GM23338 (cell line): ENCODE measurements at regions not wholly inside any gene's neighbourhood (a gene's known extent, or its start where the extent isn't known, plus 50 kb on each side); places are given as distances from the start of the nearest gene placed in this dataset.

Source experiments
- ATAC-seq: fragments of 200-7000 bp; cut with Tn5 transposase; 3 replicates; pipeline ENCODE4 v1.9.1; 2020
- DNase-seq: peaks from one replicate; pipeline ENCODE4 v3.0.0-alpha.2; 2015; ENCODE audit warnings: low spot score
- H2AFZ ChIP-seq: fragments of 200-600 bp; sonication (generic); 2 replicates; pipeline ENCODE4 v1.8.0; 2016; ENCODE audit warnings: antibody characterized with exemption, mild to moderate bottlenecking, moderate library complexity
- H3F3A ChIP-seq: fragments of 200-600 bp; sonication (generic); replicated peaks from 2 replicates; pipeline ENCODE4 v1.8.0; 2017; ENCODE audit warnings: antibody characterized with exemption, mixed run types, low read depth
- H3K27ac ChIP-seq: fragments of 200-600 bp; sonication (generic); 2 replicates; pipeline ENCODE4 v1.6.1; 2016; ENCODE audit warnings: low read depth
- H3K27me3 ChIP-seq: fragments of 200-600 bp; sonication (generic); 2 replicates; pipeline ENCODE4 v1.8.0; 2016; ENCODE audit warnings: mild to moderate bottlenecking, mixed run types, moderate library complexity; ENCODE audit not compliant: insufficient read depth
- H3K36me3 ChIP-seq: fragments of 200-600 bp; sonication (generic); 2 replicates; pipeline ENCODE4 v1.8.0; 2016; ENCODE audit warnings: mild to moderate bottlenecking; ENCODE audit not compliant: insufficient read depth
- H3K4me1 ChIP-seq: fragments of 200-600 bp; sonication (generic); 2 replicates; pipeline ENCODE4 v1.8.0; 2016; ENCODE audit warnings: mild to moderate bottlenecking, moderate library complexity; ENCODE audit not compliant: insufficient read depth
- H3K4me2 ChIP-seq: fragments of 200-600 bp; sonication (generic); 2 replicates; pipeline ENCODE4 v1.7.1; 2017; ENCODE audit warnings: mixed run types
- H3K4me3 ChIP-seq: fragments of 200-600 bp; sonication (generic); 2 replicates; pipeline ENCODE4 v1.6.1; 2016; ENCODE audit warnings: mixed run types
- H3K79me2 ChIP-seq: fragments of 200-600 bp; sonication (generic); replicated peaks from 2 replicates; pipeline ENCODE4 v1.8.0; 2017; ENCODE audit warnings: mild to moderate bottlenecking; ENCODE audit not compliant: insufficient read depth
- H3K9me2 ChIP-seq: fragments of 200-600 bp; sonication (generic); 2 replicates; pipeline ENCODE4 v1.8.0; 2017; ENCODE audit not compliant: insufficient read depth
- H4K20me1 ChIP-seq: fragments of 200-600 bp; sonication (generic); replicated peaks from 2 replicates; pipeline ENCODE4 v1.8.0; 2017; ENCODE audit warnings: mild to moderate bottlenecking; ENCODE audit not compliant: insufficient read depth
- H3K27ac Mint-ChIP-seq: 2 replicates; pipeline ENCODE4 v1.8.0; 2020; ENCODE audit warnings: inconsistent platforms, mild to moderate bottlenecking, moderate library complexity, mixed read lengths
- H3K27me3 Mint-ChIP-seq: 3 replicates; pipeline ENCODE4 v1.8.0; 2022; ENCODE audit warnings: low read depth, mild to moderate bottlenecking, moderate library complexity, mixed read lengths, inconsistent platforms; ENCODE audit not compliant: insufficient read depth, poor library complexity
- H3K36me3 Mint-ChIP-seq: 3 replicates; pipeline ENCODE4 v1.8.0; 2021; ENCODE audit warnings: low read depth, mild to moderate bottlenecking, inconsistent platforms, moderate library complexity, mixed read lengths
- H3K4me1 Mint-ChIP-seq: 3 replicates; pipeline ENCODE4 v1.8.0; 2020; ENCODE audit warnings: mild to moderate bottlenecking, inconsistent platforms, mixed read lengths
- H3K4me3 Mint-ChIP-seq: 3 replicates; pipeline ENCODE4 v1.8.0; 2021; ENCODE audit warnings: moderate library complexity, mild to moderate bottlenecking, inconsistent platforms, mixed read lengths
- H3K9me3 Mint-ChIP-seq: 3 replicates; pipeline ENCODE4 v1.8.0; 2020; ENCODE audit warnings: moderate library complexity, mild to moderate bottlenecking, inconsistent platforms, mixed read lengths
- CREB1 ChIP-seq: fragments of 250-450 bp; sonication (Bioruptor Pico); IDR thresholded peaks from 2 replicates; pipeline ENCODE4 v1.5.0; 2020; ENCODE audit warnings: low read depth, mild to moderate bottlenecking, moderate library complexity
- EZH2 ChIP-seq: fragments of 200-600 bp; sonication (generic); IDR thresholded peaks from one replicate; pipeline ENCODE4 v1.8.0; 2017; ENCODE audit warnings: antibody characterized with exemption, mild to moderate bottlenecking, low read depth; ENCODE audit not compliant: unreplicated experiment
- EZH2phosphoT487 ChIP-seq: fragments of 200-600 bp; sonication (generic); IDR thresholded peaks from one replicate; pipeline ENCODE4 v1.8.1; 2018; ENCODE audit warnings: antibody characterized with exemption; ENCODE audit not compliant: unreplicated experiment
- JUNB ChIP-seq: IDR thresholded peaks from one replicate; pipeline ENCODE4 v1.6.1; 2016; ENCODE audit warnings: antibody characterized with exemption; ENCODE audit not compliant: unreplicated experiment
- NANOG ChIP-seq: IDR thresholded peaks from 2 replicates; pipeline ENCODE4 v1.6.1; 2016; ENCODE audit warnings: antibody characterized with exemption, borderline replicate concordance
- POLR2AphosphoS5 ChIP-seq: IDR thresholded peaks from 2 replicates; pipeline ENCODE4 v1.6.1; 2016; ENCODE audit warnings: antibody characterized with exemption, low read depth
- ZNF114 ChIP-seq: fragments of 250-450 bp; sonication (Bioruptor Pico); IDR thresholded peaks from 2 replicates; pipeline ENCODE4 v1.5.0; 2020; ENCODE audit warnings: mild to moderate bottlenecking, moderate library complexity
- ZNF331 ChIP-seq: fragments of 250-450 bp; sonication (Bioruptor Pico); IDR thresholded peaks from 2 replicates; pipeline ENCODE4 v1.5.0; 2020; ENCODE audit warnings: low read depth, mild to moderate bottlenecking, moderate library complexity
- TF ChIP-seq, protein P1 (sequence below): fragments of 250-450 bp; sonication (Bioruptor Pico); IDR thresholded peaks from 2 replicates; pipeline ENCODE4 v1.5.0; 2020; ENCODE audit warnings: mild to moderate bottlenecking, moderate library complexity
- TF ChIP-seq, protein P2 (sequence below): IDR thresholded peaks from 2 replicates; pipeline ENCODE4 v1.6.1; 2016; ENCODE audit warnings: antibody characterized with exemption
- TF ChIP-seq, protein P3 (sequence below), 2 experiments: fragments of 200-600 bp in 1 of 2; sonication (generic) in 1 of 2; conservative IDR thresholded peaks; 2 replicates each; pipeline versions ENCODE4 v1.5.1 to v1.6.1; 2016 to 2017; ENCODE audit warnings: antibody characterized with exemption in 2 of 2, low read depth in 2 of 2, mild to moderate bottlenecking in 2 of 2, moderate library complexity in 1 of 2
- TF ChIP-seq, protein P4 (sequence below): IDR thresholded peaks from one replicate; pipeline ENCODE4 v1.6.1; 2018; ENCODE audit warnings: antibody characterized with exemption; ENCODE audit not compliant: unreplicated experiment

DNA sequence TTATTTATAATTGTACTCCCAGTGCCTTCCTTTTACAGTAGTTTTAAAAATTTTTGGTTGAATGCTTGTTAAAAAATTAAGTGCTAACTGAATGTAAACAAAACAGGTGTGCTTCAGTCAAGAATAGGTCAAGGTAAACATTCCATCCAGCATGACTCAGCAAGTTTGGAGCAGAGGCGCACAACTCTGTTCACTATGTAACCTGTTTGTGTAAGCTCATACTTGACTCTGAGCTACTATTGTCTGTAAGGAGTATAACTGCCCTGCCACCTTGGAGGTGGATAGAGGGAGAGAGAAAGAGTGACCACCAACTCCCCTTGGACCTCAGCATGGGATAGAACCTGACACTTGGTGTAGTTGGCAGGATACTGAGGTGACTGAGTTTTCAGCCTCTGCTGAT, 207.4 kb upstream of the SYT4 start (continued):
- TF ChIP-seq, protein P1, sequence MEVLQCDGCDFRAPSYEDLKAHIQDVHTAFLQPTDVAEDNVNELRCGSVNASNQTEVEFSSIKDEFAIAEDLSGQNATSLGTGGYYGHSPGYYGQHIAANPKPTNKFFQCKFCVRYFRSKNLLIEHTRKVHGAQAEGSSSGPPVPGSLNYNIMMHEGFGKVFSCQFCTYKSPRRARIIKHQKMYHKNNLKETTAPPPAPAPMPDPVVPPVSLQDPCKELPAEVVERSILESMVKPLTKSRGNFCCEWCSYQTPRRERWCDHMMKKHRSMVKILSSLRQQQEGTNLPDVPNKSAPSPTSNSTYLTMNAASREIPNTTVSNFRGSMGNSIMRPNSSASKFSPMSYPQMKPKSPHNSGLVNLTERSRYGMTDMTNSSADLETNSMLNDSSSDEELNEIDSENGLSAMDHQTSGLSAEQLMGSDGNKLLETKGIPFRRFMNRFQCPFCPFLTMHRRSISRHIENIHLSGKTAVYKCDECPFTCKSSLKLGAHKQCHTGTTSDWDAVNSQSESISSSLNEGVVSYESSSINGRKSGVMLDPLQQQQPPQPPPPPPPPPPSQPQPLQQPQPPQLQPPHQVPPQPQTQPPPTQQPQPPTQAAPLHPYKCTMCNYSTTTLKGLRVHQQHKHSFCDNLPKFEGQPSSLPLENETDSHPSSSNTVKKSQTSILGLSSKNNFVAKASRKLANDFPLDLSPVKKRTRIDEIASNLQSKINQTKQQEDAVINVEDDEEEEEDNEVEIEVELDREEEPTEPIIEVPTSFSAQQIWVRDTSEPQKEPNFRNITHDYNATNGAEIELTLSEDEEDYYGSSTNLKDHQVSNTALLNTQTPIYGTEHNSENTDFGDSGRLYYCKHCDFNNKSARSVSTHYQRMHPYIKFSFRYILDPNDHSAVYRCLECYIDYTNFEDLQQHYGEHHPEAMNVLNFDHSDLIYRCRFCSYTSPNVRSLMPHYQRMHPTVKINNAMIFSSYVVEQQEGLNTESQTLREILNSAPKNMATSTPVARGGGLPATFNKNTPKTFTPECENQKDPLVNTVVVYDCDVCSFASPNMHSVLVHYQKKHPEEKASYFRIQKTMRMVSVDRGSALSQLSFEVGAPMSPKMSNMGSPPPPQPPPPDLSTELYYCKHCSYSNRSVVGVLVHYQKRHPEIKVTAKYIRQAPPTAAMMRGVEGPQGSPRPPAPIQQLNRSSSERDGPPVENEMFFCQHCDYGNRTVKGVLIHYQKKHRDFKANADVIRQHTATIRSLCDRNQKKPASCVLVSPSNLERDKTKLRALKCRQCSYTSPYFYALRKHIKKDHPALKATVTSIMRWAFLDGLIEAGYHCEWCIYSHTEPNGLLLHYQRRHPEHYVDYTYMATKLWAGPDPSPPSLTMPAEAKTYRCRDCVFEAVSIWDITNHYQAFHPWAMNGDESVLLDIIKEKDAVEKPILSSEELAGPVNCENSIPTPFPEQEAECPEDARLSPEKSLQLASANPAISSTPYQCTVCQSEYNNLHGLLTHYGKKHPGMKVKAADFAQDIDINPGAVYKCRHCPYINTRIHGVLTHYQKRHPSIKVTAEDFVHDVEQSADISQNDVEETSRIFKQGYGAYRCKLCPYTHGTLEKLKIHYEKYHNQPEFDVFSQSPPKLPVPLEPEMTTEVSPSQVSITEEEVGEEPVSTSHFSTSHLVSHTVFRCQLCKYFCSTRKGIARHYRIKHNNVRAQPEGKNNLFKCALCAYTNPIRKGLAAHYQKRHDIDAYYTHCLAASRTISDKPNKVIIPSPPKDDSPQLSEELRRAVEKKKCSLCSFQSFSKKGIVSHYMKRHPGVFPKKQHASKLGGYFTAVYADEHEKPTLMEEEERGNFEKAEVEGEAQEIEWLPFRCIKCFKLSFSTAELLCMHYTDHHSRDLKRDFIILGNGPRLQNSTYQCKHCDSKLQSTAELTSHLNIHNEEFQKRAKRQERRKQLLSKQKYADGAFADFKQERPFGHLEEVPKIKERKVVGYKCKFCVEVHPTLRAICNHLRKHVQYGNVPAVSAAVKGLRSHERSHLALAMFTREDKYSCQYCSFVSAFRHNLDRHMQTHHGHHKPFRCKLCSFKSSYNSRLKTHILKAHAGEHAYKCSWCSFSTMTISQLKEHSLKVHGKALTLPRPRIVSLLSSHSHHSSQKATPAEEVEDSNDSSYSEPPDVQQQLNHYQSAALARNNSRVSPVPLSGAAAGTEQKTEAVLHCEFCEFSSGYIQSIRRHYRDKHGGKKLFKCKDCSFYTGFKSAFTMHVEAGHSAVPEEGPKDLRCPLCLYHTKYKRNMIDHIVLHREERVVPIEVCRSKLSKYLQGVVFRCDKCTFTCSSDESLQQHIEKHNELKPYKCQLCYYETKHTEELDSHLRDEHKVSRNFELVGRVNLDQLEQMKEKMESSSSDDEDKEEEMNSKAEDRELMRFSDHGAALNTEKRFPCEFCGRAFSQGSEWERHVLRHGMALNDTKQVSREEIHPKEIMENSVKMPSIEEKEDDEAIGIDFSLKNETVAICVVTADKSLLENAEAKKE (CRISPR knock-in tag): no peak
- TF ChIP-seq EZH2phosphoT487 (no peak), EZH2 (no peak)
- TF ChIP-seq, protein P2, sequence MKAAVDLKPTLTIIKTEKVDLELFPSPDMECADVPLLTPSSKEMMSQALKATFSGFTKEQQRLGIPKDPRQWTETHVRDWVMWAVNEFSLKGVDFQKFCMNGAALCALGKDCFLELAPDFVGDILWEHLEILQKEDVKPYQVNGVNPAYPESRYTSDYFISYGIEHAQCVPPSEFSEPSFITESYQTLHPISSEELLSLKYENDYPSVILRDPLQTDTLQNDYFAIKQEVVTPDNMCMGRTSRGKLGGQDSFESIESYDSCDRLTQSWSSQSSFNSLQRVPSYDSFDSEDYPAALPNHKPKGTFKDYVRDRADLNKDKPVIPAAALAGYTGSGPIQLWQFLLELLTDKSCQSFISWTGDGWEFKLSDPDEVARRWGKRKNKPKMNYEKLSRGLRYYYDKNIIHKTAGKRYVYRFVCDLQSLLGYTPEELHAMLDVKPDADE: no peak

DNA sequence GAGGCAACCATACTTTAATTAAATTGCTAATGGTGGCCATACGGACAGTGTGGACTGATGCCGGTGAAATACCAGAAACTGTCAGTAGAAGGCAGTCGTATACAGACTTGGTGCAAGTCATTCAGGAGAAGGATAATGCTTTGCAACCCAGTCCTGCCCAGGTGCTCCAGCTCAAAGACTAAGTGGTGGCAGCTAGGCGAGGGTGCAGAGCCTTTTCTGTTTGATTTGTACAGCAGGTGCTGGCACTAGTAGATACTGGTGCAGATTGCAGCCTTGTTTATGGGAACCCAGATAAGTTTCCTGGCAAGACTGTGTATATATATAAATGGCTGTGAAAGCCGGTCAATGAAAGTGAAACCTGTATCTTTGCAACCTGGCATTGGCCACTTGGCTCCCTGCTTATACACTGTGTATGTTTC, 208.3 kb upstream of the SYT4 start:
- Histone ChIP-seq H3K27me3 (no peaks in the 10 kb centered on the region), H3K79me2 (no peaks in the 10 kb centered on the region), H3F3A (no peaks in the 10 kb centered on the region), H2AFZ (no peak overlapping the region), H3K4me2 (no peak overlapping the region), H3K27ac (no peak overlapping the region), H4K20me1 (no peaks in the 10 kb centered on the region), H3K4me1 (no peaks in the 10 kb centered on the region), H3K36me3 (peaks cover 9% of the 10 kb centered on the region), H3K4me3 (no peak overlapping the region), H3K9me2 (peaks cover 15% of the 10 kb centered on the region; the same call in 1 of the 2 replicates)
- no peak for ATAC-seq
- DNase-seq: no peak
- Mint-ChIP-seq H3K4me3 (no peak overlapping the region), H3K4me1 (no peaks in the 10 kb centered on the region), H3K36me3 (peaks cover 28% of the 10 kb centered on the region), H3K27ac (no peak overlapping the region), H3K27me3 (no peaks in the 10 kb centered on the region), H3K9me3 (peaks cover 52% of the 10 kb centered on the region)
- TF ChIP-seq, protein P3, sequence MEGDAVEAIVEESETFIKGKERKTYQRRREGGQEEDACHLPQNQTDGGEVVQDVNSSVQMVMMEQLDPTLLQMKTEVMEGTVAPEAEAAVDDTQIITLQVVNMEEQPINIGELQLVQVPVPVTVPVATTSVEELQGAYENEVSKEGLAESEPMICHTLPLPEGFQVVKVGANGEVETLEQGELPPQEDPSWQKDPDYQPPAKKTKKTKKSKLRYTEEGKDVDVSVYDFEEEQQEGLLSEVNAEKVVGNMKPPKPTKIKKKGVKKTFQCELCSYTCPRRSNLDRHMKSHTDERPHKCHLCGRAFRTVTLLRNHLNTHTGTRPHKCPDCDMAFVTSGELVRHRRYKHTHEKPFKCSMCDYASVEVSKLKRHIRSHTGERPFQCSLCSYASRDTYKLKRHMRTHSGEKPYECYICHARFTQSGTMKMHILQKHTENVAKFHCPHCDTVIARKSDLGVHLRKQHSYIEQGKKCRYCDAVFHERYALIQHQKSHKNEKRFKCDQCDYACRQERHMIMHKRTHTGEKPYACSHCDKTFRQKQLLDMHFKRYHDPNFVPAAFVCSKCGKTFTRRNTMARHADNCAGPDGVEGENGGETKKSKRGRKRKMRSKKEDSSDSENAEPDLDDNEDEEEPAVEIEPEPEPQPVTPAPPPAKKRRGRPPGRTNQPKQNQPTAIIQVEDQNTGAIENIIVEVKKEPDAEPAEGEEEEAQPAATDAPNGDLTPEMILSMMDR (conservative IDR thresholded peaks at IDR 0.05; ENCODE audit: low read depth in 2 of 2): no peak
- TF ChIP-seq POLR2AphosphoS5 (no peak), NANOG (no peak), EZH2phosphoT487 (no peak), CREB1 (CRISPR knock-in tag) (no peak), JUNB (no peak), EZH2 (no peak), ZNF331 (no peak), ZNF114 (no peak)
- TF ChIP-seq, protein P2: no peak
- TF ChIP-seq, protein P4, sequence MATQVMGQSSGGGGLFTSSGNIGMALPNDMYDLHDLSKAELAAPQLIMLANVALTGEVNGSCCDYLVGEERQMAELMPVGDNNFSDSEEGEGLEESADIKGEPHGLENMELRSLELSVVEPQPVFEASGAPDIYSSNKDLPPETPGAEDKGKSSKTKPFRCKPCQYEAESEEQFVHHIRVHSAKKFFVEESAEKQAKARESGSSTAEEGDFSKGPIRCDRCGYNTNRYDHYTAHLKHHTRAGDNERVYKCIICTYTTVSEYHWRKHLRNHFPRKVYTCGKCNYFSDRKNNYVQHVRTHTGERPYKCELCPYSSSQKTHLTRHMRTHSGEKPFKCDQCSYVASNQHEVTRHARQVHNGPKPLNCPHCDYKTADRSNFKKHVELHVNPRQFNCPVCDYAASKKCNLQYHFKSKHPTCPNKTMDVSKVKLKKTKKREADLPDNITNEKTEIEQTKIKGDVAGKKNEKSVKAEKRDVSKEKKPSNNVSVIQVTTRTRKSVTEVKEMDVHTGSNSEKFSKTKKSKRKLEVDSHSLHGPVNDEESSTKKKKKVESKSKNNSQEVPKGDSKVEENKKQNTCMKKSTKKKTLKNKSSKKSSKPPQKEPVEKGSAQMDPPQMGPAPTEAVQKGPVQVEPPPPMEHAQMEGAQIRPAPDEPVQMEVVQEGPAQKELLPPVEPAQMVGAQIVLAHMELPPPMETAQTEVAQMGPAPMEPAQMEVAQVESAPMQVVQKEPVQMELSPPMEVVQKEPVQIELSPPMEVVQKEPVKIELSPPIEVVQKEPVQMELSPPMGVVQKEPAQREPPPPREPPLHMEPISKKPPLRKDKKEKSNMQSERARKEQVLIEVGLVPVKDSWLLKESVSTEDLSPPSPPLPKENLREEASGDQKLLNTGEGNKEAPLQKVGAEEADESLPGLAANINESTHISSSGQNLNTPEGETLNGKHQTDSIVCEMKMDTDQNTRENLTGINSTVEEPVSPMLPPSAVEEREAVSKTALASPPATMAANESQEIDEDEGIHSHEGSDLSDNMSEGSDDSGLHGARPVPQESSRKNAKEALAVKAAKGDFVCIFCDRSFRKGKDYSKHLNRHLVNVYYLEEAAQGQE: no peak
